HEK293 (cell line): ENCODE measurements at regions not wholly inside any gene's neighbourhood (a gene's known extent, or its start where the extent isn't known, plus 50 kb on each side); places are given as distances from the start of the nearest gene placed in this dataset.

Experiments used
- CTCF ChIA-PET: fragments of 350-600 bp; formaldehyde crosslinking; extraction: SDS; loops from one replicate; lab custom pipeline; 2021; ENCODE audit warnings: antibody characterized with exemption; lab: Yijun Ruan, JAX
- POLR2A ChIA-PET: fragments of 300-600 bp; formaldehyde crosslinking; extraction: SDS; loops from one replicate; lab custom pipeline; 2020; ENCODE audit warnings: antibody characterized with exemption, inconsistent platforms; lab: Yijun Ruan, JAX
- H3K27ac ChIP-seq: fragments of 200-500 bp; sonication (Bioruptor generic); 2 replicates; pipeline ENCODE4 v1.5.1; 2014; ENCODE audit warnings: low read depth, low read length, control low read depth, inconsistent platforms; ENCODE audit errors: extremely low read depth
- H3K36me3 ChIP-seq, 2 experiments: fragments of 200-500 bp in 1 of 2; sonication (Bioruptor generic) in 1 of 2; 1 replicate in 1 of 2; 2 replicates in 1 of 2; pipeline ENCODE4 v1.5.1; 2014 to 2017; ENCODE audit warnings: inconsistent platforms in 2 of 2, low read length in 2 of 2; ENCODE audit not compliant: control insufficient read depth in 2 of 2, insufficient read depth in 1 of 2
- H3K4me1 ChIP-seq: fragments of 200-500 bp; sonication (Bioruptor generic); 2 replicates; pipeline ENCODE4 v1.5.1; 2014; ENCODE audit warnings: mild to moderate bottlenecking, low read length, inconsistent platforms; ENCODE audit not compliant: control insufficient read depth, insufficient read depth
- H3K4me3 ChIP-seq: 2 replicates; pipeline ENCODE4 v1.5.1; 2011; ENCODE audit warnings: low read depth, mild to moderate bottlenecking, control low read depth, low read length, moderate library complexity
- H3K9me3 ChIP-seq: fragments of 200-500 bp; sonication (Bioruptor generic); 2 replicates; pipeline ENCODE4 v1.5.1; 2014; ENCODE audit warnings: low read depth, low read length, inconsistent platforms; ENCODE audit not compliant: control insufficient read depth, insufficient read depth
- HOXC10 ChIP-seq: sonication (generic); formaldehyde crosslinking; IDR thresholded peaks from 2 replicates; pipeline ENCODE4 v1.8.1; 2023; ENCODE audit warnings: mild to moderate bottlenecking, missing genetic modification reagents
- KLF1 ChIP-seq: fragments of 450-650 bp; formaldehyde crosslinking; IDR thresholded peaks from 2 replicates; pipeline ENCODE4 v1.5.1; 2016; ENCODE audit warnings: missing biosample characterization, missing genetic modification characterization
- KLF10 ChIP-seq: fragments of 450-650 bp; IDR thresholded peaks from 2 replicates; pipeline ENCODE4 v1.5.1; 2018; ENCODE audit warnings: missing biosample characterization, mild to moderate bottlenecking, missing genetic modification characterization
- KLF16 ChIP-seq: fragments of 450-650 bp; formaldehyde crosslinking; IDR thresholded peaks from 2 replicates; pipeline ENCODE4 v1.5.1; 2017; ENCODE audit warnings: missing biosample characterization, missing genetic modification characterization
- KLF17 ChIP-seq: fragments of 450-650 bp; formaldehyde crosslinking; IDR thresholded peaks from 2 replicates; pipeline ENCODE4 v1.5.1; 2016; ENCODE audit warnings: missing biosample characterization, missing genetic modification characterization
- OSR2 ChIP-seq: fragments of 450-650 bp; formaldehyde crosslinking; IDR thresholded peaks from 2 replicates; pipeline ENCODE4 v1.5.1; 2016; ENCODE audit warnings: missing biosample characterization, missing genetic modification characterization
- ZBTB20 ChIP-seq: fragments of 450-650 bp; formaldehyde crosslinking; IDR thresholded peaks from 2 replicates; pipeline ENCODE4 v1.5.1; 2016; ENCODE audit warnings: missing biosample characterization, missing genetic modification characterization
- ZFP3 ChIP-seq: fragments of 450-650 bp; formaldehyde crosslinking; IDR thresholded peaks from 2 replicates; pipeline ENCODE4 v1.5.1; 2016; ENCODE audit warnings: low read depth, missing biosample characterization, missing genetic modification characterization
- ZFP41 ChIP-seq: fragments of 450-650 bp; formaldehyde crosslinking; IDR thresholded peaks from 2 replicates; pipeline ENCODE4 v1.5.1; 2016; ENCODE audit warnings: missing biosample characterization, missing genetic modification characterization, borderline replicate concordance
- ZNF211 ChIP-seq: fragments of 450-650 bp; formaldehyde crosslinking; IDR thresholded peaks from 2 replicates; pipeline ENCODE4 v1.5.1; 2016; ENCODE audit warnings: low read depth, missing biosample characterization, missing genetic modification characterization
- ZNF248 ChIP-seq: fragments of 450-650 bp; formaldehyde crosslinking; IDR thresholded peaks from 2 replicates; pipeline ENCODE4 v1.5.1; 2017; ENCODE audit warnings: missing biosample characterization, missing genetic modification characterization
- ZNF335 ChIP-seq: fragments of 450-650 bp; formaldehyde crosslinking; conservative IDR thresholded peaks from 2 replicates; pipeline ENCODE4 v1.5.1; 2016; ENCODE audit warnings: missing biosample characterization, missing genetic modification characterization
- ZNF341 ChIP-seq: fragments of 450-650 bp; formaldehyde crosslinking; IDR thresholded peaks from 2 replicates; pipeline ENCODE4; 2016; ENCODE audit warnings: low read depth, missing biosample characterization, missing genetic modification characterization
- ZNF391 ChIP-seq: fragments of 450-650 bp; formaldehyde crosslinking; IDR thresholded peaks from 2 replicates; pipeline ENCODE4 v1.5.1; 2016; ENCODE audit warnings: low read depth, missing biosample characterization, missing genetic modification characterization, borderline replicate concordance
- ZNF423 ChIP-seq: fragments of 450-650 bp; formaldehyde crosslinking; IDR thresholded peaks from 2 replicates; pipeline ENCODE4 v1.5.1; 2016; ENCODE audit warnings: missing biosample characterization, missing genetic modification characterization
- ZNF426 ChIP-seq: fragments of 450-650 bp; formaldehyde crosslinking; IDR thresholded peaks from 2 replicates; pipeline ENCODE4 v1.5.1; 2017; ENCODE audit warnings: missing biosample characterization, missing genetic modification characterization, mild to moderate bottlenecking, inconsistent platforms, moderate library complexity
- ZNF513 ChIP-seq: fragments of 450-650 bp; IDR thresholded peaks from 2 replicates; pipeline ENCODE4 v1.5.1; 2018; ENCODE audit warnings: missing biosample characterization, missing genetic modification characterization
- ZNF548 ChIP-seq: fragments of 450-650 bp; formaldehyde crosslinking; IDR thresholded peaks from 2 replicates; pipeline ENCODE4 v1.5.1; 2016; ENCODE audit warnings: missing biosample characterization, missing genetic modification characterization
- ZNF560 ChIP-seq: fragments of 450-650 bp; formaldehyde crosslinking; IDR thresholded peaks from 2 replicates; pipeline ENCODE4 v1.5.1; 2017; ENCODE audit warnings: missing biosample characterization, missing genetic modification characterization, borderline replicate concordance
- ZNF571 ChIP-seq: fragments of 450-650 bp; formaldehyde crosslinking; IDR thresholded peaks from 2 replicates; pipeline ENCODE4 v1.5.0; 2017; ENCODE audit warnings: missing biosample characterization, missing genetic modification characterization
- ZNF580 ChIP-seq: fragments of 450-650 bp; formaldehyde crosslinking; IDR thresholded peaks from 2 replicates; pipeline ENCODE4 v1.5.1; 2016; ENCODE audit warnings: missing biosample characterization, missing genetic modification characterization
- ZNF596 ChIP-seq: fragments of 450-650 bp; IDR thresholded peaks from 2 replicates; pipeline ENCODE4 v1.5.0; 2018; ENCODE audit warnings: missing biosample characterization, mild to moderate bottlenecking, missing genetic modification characterization, moderate library complexity
- ZNF664 ChIP-seq: fragments of 450-650 bp; formaldehyde crosslinking; IDR thresholded peaks from 2 replicates; pipeline ENCODE4 v1.5.1; 2016; ENCODE audit warnings: missing biosample characterization, missing genetic modification characterization
- ZSCAN30 ChIP-seq: fragments of 450-650 bp; IDR thresholded peaks from 2 replicates; pipeline ENCODE4 v1.5.1; 2018; ENCODE audit warnings: missing biosample characterization, mild to moderate bottlenecking, missing genetic modification characterization, moderate library complexity
- TF ChIP-seq, protein P1 (sequence below): fragments of 450-650 bp; formaldehyde crosslinking; IDR thresholded peaks from 2 replicates; pipeline ENCODE4 v1.5.1; 2016; ENCODE audit warnings: missing biosample characterization, missing genetic modification characterization
- TF ChIP-seq, protein P2 (sequence below): fragments of 450-650 bp; formaldehyde crosslinking; IDR thresholded peaks from 2 replicates; pipeline ENCODE4 v1.5.1; 2017; ENCODE audit warnings: missing biosample characterization, mild to moderate bottlenecking, missing genetic modification characterization, moderate library complexity
- TF ChIP-seq, protein P3 (sequence below): fragments of 450-650 bp; formaldehyde crosslinking; IDR thresholded peaks from 2 replicates; pipeline ENCODE4 v1.5.1; 2016; ENCODE audit warnings: missing biosample characterization, missing genetic modification characterization

DNA sequence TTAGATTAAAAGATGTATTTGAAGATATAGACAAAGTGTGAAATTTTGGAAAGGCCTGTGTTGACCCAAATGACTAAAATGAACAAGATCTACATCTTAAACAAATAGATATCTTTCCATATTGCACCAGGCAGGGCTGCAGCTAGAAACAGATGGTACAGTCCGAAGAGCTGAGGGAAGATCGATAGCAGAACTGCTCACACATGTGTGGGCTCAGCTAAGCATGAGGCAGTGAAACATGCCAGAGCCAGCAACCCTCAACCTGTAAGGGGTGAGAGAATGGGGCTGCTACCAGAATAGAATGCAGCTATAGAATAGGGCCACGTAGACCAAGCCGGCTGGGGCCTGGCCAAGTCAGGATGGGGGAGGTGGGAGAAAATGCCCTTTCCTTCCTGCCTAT is 87.8 kb downstream of the SLC5A7 start (continued):
- TF ChIP-seq KLF1 (tag by site-specific recombination) (no peak), KLF10 (no peak), ZNF391 (no peak), ZNF580 (tag by site-specific recombination) (no peak), OSR2 (no peak), ZNF513 (no peak), ZNF548 (no peak)
- TF ChIP-seq, protein P1, sequence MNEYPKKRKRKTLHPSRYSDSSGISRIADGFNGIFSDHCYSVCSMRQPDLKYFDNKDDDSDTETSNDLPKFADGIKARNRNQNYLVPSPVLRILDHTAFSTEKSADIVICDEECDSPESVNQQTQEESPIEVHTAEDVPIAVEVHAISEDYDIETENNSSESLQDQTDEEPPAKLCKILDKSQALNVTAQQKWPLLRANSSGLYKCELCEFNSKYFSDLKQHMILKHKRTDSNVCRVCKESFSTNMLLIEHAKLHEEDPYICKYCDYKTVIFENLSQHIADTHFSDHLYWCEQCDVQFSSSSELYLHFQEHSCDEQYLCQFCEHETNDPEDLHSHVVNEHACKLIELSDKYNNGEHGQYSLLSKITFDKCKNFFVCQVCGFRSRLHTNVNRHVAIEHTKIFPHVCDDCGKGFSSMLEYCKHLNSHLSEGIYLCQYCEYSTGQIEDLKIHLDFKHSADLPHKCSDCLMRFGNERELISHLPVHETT (tag by site-specific recombination), result no peak
- TF ChIP-seq, all 188 proteins: peak for 0

- Histone ChIP-seq H3K36me3 (no peaks in the 10 kb centered on the region), H3K4me3 (no peak overlapping the region), H3K4me1 (no peaks in the 10 kb centered on the region), H3K9me3 (no peaks in the 10 kb centered on the region), H3K27ac (no peak overlapping the region)
- POLR2A ChIA-PET, result no interaction called here
- TF ChIP-seq HOXC10 (CRISPR knock-in tag) (no peak), ZFP3 (tag by site-specific recombination) (no peak), KLF17 (tag by site-specific recombination) (no peak), ZNF341 (no peak), ZNF211 (tag by site-specific recombination) (no peak), KLF16 (tag by site-specific recombination) (no peak), ZNF248 (tag by site-specific recombination) (no peak), ZNF560 (no peak), ZSCAN30 (tag by site-specific recombination) (no peak), ZNF571 (no peak), ZFP41 (tag by site-specific recombination) (no peak), ZNF664 (tag by site-specific recombination) (no peak), ZBTB20 (no peak), ZNF596 (no peak), ZNF335 (tag by site-specific recombination) (no peak), ZNF423 (tag by site-specific recombination) (no peak), ZNF426 (tag by site-specific recombination) (no peak)
- TF ChIP-seq, protein P2, sequence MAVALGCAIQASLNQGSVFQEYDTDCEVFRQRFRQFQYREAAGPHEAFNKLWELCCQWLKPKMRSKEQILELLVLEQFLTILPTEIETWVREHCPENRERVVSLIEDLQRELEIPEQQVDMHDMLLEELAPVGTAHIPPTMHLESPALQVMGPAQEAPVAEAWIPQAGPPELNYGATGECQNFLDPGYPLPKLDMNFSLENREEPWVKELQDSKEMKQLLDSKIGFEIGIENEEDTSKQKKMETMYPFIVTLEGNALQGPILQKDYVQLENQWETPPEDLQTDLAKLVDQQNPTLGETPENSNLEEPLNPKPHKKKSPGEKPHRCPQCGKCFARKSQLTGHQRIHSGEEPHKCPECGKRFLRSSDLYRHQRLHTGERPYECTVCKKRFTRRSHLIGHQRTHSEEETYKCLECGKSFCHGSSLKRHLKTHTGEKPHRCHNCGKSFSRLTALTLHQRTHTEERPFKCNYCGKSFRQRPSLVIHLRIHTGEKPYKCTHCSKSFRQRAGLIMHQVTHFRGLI (tag by site-specific recombination), result no peak
- TF ChIP-seq, protein P3, sequence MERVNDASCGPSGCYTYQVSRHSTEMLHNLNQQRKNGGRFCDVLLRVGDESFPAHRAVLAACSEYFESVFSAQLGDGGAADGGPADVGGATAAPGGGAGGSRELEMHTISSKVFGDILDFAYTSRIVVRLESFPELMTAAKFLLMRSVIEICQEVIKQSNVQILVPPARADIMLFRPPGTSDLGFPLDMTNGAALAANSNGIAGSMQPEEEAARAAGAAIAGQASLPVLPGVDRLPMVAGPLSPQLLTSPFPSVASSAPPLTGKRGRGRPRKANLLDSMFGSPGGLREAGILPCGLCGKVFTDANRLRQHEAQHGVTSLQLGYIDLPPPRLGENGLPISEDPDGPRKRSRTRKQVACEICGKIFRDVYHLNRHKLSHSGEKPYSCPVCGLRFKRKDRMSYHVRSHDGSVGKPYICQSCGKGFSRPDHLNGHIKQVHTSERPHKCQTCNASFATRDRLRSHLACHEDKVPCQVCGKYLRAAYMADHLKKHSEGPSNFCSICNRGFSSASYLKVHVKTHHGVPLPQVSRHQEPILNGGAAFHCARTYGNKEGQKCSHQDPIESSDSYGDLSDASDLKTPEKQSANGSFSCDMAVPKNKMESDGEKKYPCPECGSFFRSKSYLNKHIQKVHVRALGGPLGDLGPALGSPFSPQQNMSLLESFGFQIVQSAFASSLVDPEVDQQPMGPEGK (tag by site-specific recombination), result no peak
- TF ChIP-seq, all 188 proteins: peak for 0
- CTCF ChIA-PET, result interaction anchor here (0.6 kb wide), 1 partner anchor 121 kb away, joined by 3 read pairs; no protein-coding TSS in a partner anchor
Observed at GRCh38 chr2:108074946-108075345, 88.6 kb downstream of the SLC5A7 start.
